Activated CD8-positive, alpha-beta memory T cell treated with anti-CD3 and anti-CD28 coated beads, Interleukin-2, amount 50 U/mL, for 48 hours (primary cell): ENCODE measurements at regions not wholly inside any gene's neighbourhood (a gene's known extent, or its start where the extent isn't known, plus 50 kb on each side); places are given as distances from the start of the nearest gene placed in this dataset.
"Not testable (repeated sequence)": the region's sequence is repeated elsewhere in the genome, so short reads cannot be mapped to it uniquely, and the experiment has no call there.

Experiments used
- DNase-seq: peaks from one replicate; pipeline ENCODE4 v3.0.0-alpha.2; 2020

DNA sequence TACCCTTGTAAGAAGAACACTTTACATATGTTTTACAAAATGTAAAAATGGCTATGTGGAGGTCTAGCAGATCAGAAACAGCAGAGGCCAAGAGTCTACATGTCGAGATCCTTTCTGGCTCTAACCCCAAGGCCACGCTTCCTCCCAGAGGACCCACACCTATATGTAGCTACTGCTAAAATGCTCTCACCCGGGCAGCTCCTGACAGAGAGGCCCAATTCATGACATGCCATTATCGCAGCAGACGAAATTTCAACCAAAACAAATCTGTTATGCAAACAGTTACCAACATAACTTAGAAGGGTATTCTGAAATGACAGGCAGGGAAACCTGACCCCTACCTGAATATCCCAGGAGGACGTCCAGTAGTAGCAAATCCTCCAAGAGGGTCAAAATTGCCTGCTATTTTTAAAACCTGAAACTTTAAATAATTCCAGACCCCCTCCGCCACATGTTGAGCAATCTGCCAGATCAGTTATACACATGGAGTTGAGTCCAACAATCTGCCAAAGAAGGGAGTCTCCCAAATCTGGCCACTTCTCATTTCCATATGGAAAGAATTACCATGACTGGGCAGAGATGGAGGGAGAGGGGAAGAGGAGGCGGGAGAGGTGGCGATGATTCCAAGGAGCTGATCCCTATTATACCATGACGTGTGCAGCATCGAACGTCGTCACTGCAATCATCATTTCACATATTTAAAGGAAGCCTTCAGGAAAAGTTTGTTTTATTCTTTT is 192.9 kb upstream of the TBL1X start:
- DNase-seq, result no peak

DNA sequence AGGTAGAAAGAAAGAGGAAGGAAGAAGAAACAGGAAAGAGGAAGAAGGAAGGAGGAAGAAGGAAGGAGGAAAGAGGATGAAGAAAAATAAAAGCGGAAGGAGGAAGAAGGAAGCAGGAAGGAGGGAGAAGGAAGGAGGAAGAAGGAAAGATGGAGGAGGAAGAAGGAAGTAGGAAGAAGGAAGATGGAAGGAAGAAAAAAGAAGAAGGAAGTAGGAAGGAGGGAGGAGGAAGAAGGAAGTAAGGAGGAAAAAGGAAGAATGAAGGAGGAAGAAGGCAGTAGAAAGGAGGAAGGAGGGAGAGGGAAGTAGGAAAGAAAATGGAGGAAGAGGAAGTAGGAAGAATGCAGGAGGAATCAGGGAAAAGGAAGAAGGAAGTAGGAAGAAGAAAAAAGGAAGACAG is 191.1 kb upstream of the TBL1X start:
- no peak for DNase-seq

DNA sequence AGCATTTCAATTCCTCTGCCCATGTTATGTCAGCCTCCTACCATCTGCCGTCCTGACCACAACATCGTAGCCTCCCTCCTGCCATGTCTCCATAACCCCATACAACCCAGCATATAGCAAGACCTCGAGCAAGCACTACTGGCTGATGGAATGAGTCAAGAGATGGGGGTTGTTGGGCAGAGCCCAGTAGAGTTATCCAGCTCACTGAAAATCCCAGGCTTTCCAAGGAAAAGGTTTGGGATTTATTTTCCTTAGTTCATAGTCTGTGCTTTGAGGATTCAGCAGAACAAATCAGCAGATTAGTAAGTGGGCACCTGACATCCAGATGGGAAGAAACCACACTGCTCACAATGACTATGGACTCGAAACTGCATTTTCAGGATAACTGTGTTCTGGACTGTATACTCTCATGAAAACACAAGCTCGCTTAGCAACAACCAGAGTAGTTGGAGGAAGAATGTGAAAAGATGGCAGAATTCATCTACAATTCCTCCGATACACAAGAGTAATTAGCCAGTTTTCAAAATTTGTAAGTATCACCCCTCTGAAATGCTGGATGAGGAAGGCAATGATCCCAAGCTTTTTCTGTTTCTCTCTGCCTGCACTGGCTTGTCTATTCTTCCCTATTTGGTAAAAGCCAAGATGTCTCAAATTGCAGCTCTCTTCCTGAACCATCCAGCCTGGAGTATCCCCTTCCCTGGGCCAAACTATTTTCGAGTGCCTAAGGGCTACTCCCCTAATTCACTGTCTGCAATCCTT is 186.2 kb upstream of the TBL1X start:
- DNase-seq, result no peak

DNA sequence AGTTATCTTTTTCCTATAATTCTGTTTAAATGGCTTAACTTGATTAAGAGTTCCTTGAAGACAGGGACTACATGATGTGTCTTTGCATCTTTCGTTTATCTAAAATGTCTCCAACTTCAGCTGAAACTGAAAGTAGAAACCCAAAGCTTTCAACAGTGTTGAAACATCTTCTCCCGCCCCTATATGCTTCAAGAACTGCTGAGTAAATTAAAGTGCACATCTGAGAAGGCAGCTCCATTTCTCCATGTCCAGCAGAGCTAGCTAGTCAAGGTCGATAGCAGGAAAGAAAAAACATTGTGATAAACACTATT is 185.7 kb upstream of the TBL1X start:
- DNase-seq, result no peak

DNA sequence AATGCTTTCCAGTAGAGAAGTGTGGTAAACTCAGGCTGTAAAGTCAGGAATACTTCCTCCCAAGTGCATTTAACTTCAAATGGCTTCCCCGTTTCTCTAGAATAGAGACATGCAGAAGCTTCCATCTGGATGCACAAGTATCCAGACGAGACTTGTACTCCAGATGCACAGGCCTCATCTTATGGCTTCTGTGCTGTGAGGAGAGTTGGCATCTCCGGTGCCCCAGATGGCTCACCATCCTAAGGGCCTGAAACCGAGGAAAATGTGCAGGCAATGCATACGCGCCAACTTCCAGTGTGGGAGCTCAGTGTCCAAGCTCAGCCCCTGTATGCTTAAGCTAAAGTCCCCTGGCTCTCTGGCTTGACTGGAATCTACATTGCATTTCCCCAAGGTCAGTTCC is 184.0 kb upstream of the TBL1X start:
- DNase-seq, result no peak

DNA sequence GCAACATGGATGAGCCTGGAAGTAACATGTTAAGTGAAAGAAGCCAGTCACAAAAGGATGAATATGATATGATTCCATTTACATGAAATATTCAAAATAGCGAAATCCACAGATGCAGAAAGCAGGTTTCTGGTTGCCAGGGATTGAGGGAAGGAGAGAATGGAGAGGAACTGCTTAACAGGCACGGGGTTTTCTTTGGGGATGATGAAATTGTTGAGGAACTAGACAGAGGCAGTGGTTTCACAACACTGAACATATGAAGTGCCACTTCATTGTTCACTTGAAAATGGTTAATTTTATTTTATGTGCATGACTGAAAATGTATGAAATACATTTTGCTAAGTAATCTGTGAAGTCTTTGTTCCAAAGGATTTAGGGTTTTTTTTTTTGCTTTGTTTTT is 182.5 kb upstream of the TBL1X start:
- DNase-seq, result no peak

DNA sequence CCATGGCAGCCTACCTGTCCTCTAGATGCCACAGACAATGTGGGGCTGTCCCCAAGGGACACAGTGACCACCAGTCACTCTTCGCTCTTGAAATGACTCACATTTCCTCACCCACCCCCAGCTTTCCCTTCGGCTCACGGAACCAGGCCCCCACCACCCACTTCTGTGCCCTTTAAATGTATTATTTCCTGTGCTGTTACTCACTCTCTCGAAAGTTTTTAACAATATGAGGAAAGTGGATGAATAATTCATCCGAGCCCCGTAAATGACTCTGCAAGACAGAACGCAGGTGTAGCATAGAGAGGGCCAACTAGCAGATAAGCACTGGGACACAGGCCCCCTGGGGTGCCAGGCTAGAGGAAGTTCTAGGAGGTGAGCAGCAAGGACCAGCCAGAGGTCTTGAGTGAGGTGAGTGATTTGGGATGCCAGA is 179.5 kb upstream of the TBL1X start:
- peak; percentile 62 for DNase-seq

DNA sequence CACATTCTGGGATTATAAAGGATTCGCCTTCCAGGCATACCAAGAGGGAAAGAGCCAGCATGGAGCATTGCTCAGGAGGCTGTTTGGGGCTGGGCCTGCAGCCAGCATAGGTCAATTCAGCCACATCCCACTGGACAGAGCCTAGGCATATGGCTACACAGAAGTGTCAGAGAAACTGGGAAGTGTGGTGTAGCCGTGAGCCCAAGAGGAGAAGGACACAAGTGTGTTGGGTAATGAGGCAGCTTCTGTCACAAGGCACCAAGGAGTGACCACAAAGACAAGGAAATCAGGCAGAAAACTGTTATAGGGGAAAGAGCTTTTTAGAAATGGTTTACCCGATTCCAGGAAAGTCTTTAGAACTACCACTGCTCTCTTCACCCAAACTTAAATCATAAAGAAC is 178.6 kb upstream of the TBL1X start:
- DNase-seq, result no peak

DNA sequence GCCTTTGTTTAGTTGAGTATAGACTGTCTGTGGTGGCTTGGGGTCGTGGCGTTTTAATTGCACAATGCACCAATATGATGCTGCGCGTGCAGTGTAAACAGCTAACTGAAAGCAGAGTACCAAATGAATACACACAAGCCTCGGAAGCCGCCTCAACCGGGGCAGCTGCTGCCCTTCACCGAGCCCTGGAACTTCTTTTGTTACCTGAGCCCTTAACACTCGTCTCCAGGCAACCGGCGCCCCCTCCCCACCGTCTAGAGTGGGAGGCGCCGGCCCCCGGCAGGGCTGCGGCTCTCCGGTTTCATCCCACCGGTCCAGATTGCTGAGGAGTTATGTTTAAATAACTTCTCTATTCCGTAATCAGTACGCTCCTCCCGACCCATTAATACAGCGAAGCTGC is 173.2 kb upstream of the TBL1X start:
- no peak for DNase-seq

DNA sequence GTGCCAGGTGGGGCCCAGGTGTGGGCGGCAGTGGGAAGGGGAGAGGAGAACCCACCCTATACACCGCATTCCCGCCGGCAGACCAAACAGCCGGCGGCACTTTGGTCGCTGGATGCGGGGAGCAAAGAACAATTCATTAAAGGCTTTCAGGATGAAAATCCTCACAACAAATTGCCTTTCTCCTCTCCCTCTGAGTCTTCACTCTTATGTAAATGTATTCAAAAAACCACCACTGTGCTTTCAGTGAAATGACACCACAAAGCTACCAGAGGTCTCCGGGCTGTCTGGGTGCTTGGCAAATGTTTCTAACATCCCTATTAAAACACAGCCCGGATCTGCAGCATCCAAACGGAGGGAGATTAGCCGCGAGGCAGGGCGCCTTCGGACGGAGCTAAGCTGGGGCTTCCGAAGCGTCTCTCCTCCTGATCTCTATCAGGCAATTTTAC is 171.8 kb upstream of the TBL1X start:
- DNase-seq, result no peak

DNA sequence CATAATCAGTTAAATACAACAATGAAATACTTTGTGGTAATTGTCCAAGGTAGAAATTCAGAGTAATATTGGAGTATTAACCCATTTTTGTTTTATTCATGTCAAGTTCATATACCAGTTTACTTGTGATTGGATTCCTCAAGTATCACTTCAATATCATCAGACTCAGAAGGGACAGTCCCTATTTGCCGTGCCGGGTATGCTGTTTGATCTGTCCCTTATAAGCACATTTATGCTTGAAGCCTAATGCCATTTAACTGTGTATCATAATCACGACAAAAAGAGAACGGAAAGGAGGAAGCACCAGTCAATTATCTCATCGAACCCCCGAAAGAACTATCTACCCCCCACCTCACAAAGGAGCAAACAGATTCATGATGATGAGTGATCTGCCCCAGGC is 171.0 kb upstream of the TBL1X start:
- DNase-seq, result no peak

DNA sequence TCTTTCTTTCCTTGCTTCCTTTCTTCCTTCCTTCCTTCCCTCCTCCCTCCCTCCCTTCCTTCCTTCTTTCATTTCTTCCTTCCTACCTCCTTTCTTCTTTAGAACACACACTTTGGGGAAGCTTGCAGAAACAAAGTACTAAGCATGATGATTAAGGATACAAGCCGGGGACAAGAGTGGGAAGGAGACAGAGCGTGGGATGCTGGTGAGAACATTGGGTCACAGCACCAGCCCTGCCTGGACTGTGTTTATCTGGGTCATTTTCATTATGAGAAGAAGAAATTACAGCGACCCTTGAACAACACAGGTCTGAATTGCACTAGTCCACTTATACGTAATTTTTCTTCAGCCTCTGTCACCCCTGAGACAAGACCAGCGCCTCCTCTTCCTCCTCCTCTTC is 169.3 kb upstream of the TBL1X start:
- DNase-seq, result no peak

DNA sequence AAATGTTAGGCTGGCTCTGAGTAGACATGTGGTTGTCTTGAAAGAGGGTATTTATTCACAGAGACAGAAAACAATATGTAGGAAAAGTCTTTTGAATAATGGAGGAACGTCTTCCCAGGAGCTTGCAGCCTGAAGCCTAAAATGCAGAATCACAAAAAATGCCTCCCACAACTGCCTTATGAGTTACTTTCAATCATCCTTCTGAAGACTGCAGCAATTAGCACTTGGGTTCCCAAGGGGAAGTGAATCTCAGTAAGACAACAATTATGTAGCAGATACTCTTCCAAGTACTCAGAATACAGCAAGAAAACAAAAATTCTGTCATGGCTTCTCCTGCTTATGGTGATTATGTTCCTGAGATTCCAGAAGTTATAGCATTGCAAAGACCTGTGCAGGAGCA is 166.6 kb upstream of the TBL1X start:
- DNase-seq, result no peak

DNA sequence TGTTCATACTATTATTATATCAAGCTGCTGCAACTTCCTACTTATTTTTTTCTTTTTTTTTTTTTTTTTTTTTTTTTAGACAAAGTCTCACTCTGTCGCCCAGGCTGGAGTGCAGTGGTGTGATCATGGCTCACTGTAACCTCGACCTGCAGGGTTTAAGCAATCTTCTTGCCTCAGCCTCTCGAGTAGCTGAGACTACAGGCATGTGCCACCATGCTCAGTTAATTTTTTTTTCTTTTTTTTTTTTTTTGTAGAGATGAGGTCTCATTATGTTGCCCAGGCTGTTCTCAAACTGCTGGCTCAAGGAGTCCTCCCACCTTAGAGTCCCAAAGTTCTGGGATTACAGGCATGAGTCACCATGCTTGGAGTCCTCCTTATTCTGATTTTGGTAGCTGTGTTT is 165.2 kb upstream of the TBL1X start:
- DNase-seq, result not testable (repeated sequence)

DNA sequence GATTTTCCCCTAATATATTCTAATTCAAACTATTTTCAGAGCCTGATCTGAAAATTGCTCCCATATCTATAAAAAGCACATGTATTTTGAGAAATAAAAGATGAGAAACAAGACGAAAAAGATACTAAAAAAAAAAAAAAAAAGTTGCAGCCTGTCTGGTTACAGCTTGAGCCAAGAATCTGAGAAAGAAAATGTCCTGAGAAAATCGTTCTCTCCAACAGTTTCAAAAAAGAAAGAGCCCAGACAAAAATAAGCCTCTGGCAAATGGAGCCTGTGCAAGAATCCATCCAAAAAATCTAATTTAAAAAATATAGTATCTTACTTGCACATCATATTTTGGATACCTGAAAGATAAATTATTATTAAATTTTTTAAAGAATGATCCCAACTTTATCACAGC is 163.0 kb upstream of the TBL1X start:
- no peak for DNase-seq

DNA sequence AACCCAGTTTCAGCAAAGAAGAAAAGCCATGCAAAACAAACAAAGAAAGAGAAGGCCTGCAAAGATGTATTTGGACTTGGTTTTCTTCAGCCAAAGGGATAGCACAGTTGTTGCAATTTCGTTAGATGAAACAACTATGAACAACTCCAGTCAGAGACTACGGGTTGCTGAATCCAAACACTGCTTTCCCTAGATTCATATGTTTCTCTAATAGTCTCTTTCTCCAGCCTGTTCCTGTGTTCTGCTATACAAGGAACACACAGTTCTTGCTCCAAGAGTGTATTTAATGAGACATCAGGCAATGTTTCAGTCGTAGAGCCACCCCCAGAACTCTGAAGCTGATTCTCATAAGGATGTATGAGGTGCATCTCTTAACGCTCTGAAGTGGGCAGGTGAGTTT is 162.5 kb upstream of the TBL1X start:
- DNase-seq, result no peak

DNA sequence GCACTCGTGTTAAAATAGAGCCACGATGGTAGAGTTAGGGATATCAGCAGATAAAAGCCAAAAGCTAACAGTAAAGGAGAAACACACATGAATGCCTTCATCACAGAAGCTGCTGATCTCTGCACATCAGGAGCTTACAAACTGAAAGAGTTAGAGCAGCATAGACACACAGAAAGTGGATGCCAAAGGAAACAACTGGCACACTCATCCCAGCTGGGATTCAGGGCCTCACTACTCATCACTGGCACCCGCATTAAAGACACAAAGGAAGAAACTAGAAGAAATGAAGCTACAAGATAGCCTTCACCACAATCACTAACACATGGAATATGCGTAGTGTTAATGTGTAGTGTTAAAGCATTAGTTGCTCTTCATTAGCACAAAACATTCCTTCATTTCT is 156.4 kb upstream of the TBL1X start:
- no peak for DNase-seq

DNA sequence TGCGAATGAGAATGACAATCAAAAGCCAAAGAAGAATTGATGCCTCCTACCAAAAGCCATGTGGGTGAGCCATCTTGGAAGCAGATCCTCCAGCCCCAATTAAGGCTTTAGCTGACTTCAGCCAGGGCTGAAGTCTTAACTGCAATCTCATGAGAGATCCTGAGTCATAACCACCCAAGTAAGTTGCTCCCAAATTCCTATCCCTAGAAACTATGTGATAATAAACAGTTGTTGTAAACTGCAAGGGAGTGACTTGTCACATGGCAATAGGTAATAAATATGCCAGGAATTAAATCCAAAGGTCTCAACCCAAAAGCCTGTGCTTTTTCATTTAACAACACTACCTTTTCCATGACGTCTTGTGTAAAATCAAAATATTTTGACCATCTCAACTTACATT is 154.2 kb upstream of the TBL1X start:
- no peak for DNase-seq

DNA sequence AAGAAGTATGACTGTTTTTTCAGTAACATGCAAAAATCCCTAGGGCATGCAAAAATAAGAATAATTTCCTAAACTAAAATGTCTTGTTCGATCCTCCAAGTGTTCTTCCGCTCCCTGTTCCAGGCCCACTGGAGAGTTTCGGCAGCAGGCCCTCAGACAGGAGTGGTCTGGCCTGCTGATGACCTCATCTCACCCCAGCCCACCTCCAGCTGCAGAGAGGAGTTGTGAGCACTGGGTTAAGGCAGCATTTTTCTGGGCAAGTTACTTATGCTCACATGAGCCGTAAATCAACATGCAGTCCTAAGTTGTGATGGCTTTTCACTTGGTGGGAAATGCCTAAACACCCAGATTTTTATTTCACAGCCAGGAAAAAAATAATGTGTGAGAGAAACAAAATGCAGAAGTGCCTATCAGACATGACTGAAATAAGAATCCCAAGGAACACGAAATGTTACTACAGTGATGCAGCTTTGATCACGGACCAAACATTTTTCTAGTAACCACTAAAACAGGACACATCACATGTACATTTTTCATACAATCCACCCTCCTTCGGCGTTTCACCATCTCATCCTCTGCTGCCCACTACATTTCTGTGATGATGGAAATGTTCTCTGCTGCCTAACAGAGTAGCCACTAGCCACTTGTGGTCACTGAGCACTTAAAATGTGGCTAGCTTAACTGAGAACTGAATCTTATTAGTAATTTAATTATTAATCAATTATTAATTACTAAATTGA is 153.3 kb upstream of the TBL1X start:
- no peak for DNase-seq

DNA sequence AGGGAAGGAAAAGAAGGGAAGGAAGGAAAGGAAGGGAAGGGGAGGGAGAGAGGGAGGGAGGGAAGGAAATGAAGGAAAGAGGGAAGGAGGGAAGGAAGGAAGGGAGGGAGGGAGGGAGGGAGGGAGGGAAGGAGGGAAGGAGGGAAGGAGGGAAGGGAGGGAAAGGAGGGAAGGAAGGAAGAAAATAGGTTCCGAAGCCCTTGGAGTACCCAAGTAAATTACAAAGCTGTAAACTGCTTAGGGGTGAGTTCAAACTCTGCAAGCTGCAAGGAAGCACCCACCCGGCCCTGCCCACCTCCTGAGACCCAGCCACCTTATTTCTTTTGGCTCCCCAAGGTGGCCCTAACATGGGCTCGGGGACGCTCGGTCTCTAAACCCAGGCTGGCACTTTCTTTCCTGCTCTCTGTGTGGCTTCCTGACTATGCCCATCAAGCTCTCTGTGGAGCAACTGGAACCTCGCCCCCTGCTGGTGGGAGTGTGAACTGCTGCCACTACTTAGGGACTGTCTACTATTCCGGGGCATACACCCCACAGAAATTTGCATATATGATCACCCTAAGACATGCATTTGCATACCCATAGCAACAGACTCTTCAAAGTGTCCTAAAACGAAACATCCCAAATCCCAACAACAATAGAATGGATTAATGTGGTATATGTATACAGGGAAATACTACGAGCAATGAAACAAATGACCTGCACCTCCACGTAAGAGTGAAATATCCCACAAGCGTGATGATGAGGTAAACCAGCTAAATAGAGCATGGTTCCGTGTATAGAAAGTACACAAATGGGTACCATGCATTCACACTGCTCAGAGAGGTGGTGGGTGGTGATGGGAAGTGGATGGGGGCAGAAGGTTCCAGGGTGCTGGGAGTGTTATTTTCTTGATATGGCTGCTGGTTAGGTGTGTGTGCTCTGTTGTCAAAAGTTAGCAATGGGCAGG is 151.7 kb upstream of the TBL1X start:
- DNase-seq, result peak; percentile 89

DNA sequence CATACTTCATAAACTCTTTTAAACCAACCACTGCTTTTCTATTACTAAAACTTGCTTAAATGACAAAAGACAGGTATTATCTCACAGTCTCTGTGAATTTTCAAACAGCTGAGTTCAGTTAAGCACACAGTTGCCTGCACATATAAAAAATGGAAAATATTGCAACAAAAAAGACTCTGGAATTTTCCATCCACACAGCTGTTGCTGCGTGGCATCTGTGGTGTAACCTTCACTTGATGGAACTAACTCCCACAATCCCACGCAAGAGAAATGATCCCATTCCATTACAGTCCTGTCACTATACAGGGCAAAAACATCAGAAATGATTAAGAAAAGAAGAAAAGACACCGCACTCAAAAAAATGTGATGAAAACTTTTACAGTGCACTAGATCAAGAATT is 149.8 kb upstream of the TBL1X start:
- no peak for DNase-seq

DNA sequence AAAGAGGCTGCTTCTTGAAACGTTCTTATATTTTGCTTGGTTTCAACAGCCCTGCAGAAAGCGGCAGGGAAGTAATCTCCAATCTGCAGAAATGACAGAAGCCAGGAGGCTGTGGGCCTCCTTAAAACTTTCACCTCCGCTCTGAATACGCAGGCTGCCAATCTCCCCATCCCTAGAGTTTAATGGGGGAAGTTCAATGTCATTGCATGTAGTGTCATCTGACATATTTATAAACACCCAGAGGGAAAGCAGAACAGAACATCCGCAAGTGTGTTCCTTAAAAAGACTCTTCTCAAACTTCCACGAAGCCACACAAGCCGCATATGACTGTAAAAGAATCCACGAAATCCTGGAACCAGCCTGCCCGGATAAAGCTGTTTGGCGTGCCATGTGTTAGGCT is 148.8 kb upstream of the TBL1X start:
- DNase-seq, result no peak

DNA sequence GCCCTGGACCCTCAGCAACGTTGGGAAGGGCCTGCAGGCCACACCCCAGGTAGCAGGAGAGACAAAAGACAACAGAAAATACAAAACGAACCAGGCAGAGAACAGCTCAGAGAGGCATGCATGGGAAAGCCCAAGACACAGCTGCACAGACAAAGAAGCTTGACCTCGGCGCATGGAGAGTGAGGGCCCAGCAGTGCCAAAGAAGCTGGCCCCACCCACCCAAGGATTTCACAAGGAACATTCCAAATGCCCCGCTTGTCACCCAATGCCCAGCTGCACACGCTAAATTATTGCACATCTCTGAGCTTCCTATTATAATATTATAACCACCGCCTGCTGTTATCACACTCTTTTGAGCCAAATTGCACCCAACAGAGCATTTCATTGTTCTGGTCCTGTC is 147.7 kb upstream of the TBL1X start:
- DNase-seq, result no peak
